OCI-LY1 (cell line): ENCODE measurements at regions not wholly inside any gene's neighbourhood (a gene's known extent, or its start where the extent isn't known, plus 50 kb on each side); places are given as distances from the start of the nearest gene placed in this dataset.

ENCODE experiments used
- EZH2 ChIP-seq: fragments of 200-600 bp; sonication (generic), shearing (Covaris generic); IDR thresholded peaks from 2 replicates; pipeline ENCODE4 v1.8.0; 2017; ENCODE audit warnings: borderline replicate concordance, mixed run types, mild to moderate bottlenecking, antibody characterized with exemption, low read length, moderate library complexity, mixed read lengths
- TF ChIP-seq, protein P1 (sequence below): fragments of 200-600 bp; sonication (generic), shearing (Covaris generic); IDR thresholded peaks from 2 replicates; pipeline ENCODE4 v1.5.1; 2017; ENCODE audit warnings: mild to moderate bottlenecking, antibody characterized with exemption, low read length, moderate library complexity, mixed read lengths

DNA sequence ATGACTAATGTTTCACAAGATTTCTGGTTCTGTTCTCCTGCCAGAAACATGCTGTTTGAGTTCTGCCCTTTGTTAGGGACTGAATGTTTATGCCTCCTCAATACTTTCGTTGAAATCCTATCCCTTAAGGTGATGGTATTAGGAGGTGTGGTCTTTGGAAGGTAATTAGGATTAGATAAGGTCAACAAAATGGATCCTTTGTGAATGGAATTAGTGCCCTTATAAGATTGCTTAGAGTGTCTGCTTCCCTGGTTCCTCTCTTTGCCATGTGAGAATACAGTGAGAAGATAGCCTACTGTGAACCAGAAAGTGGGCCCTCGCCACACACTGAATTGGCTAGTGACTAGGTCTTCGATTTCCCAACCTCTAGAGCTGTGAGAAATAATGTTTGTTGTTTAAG lies 621.4 kb upstream of the ALCAM start:
- TF ChIP-seq, protein P1, sequence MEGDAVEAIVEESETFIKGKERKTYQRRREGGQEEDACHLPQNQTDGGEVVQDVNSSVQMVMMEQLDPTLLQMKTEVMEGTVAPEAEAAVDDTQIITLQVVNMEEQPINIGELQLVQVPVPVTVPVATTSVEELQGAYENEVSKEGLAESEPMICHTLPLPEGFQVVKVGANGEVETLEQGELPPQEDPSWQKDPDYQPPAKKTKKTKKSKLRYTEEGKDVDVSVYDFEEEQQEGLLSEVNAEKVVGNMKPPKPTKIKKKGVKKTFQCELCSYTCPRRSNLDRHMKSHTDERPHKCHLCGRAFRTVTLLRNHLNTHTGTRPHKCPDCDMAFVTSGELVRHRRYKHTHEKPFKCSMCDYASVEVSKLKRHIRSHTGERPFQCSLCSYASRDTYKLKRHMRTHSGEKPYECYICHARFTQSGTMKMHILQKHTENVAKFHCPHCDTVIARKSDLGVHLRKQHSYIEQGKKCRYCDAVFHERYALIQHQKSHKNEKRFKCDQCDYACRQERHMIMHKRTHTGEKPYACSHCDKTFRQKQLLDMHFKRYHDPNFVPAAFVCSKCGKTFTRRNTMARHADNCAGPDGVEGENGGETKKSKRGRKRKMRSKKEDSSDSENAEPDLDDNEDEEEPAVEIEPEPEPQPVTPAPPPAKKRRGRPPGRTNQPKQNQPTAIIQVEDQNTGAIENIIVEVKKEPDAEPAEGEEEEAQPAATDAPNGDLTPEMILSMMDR = no peak
- TF ChIP-seq EZH2 = no peak
